Keratinocyte (primary cell): ENCODE measurements at regions not wholly inside any gene's neighbourhood (a gene's known extent, or its start where the extent isn't known, plus 50 kb on each side); places are given as distances from the start of the nearest gene placed in this dataset.

Experiments
- DNase-seq: peaks from one replicate; pipeline ENCODE4 v3.0.0-alpha.2; 2011; ENCODE audit warnings: low read depth, missing footprints, low spot score
- FAIRE-seq: peaks from 2 replicates; lab custom pipeline; 2011; peaks lifted over from hg19 to GRCh38; lab: Jason Lieb, UNC
- H2AFZ ChIP-seq: 2 replicates; pipeline ENCODE4 v1.6.0; 2012; ENCODE audit warnings: low read length, control low read depth, inconsistent platforms; ENCODE audit not compliant: control insufficient read depth
- H3K27ac ChIP-seq: 2 replicates; pipeline ENCODE4 v1.5.1; 2011; ENCODE audit warnings: low read length; ENCODE audit not compliant: control insufficient read depth, insufficient read depth
- H3K27me3 ChIP-seq: 3 replicates; pipeline ENCODE4 v1.6.0; 2011; ENCODE audit warnings: low read length; ENCODE audit not compliant: control insufficient read depth, insufficient read depth; ENCODE audit errors: extremely low read depth
- H3K36me3 ChIP-seq, 2 experiments: 2 replicates in 1 of 2; 3 replicates in 1 of 2; pipeline ENCODE4 v1.5.1; 2011; ENCODE audit warnings: low read length in 2 of 2, mild to moderate bottlenecking in 1 of 2; ENCODE audit not compliant: control insufficient read depth in 2 of 2, insufficient read depth in 2 of 2; ENCODE audit errors: extremely low read depth in 1 of 2
- H3K4me1 ChIP-seq: 3 replicates; pipeline ENCODE4 v1.5.1; 2011; ENCODE audit warnings: low read length; ENCODE audit not compliant: control insufficient read depth, insufficient read depth; ENCODE audit errors: extremely low read depth
- H3K4me2 ChIP-seq: 3 replicates; pipeline ENCODE4 v1.6.0; 2011; ENCODE audit warnings: low read depth, low read length; ENCODE audit not compliant: control insufficient read depth, insufficient read depth; ENCODE audit errors: extremely low read depth
- H3K4me3 ChIP-seq, 3 experiments: fragments of 200-600 bp in 1 of 3; sonication (generic) in 1 of 3; 2 replicates in 2 of 3; 3 replicates in 1 of 3; pipeline ENCODE4 v1.5.1; 2011 to 2016; ENCODE audit warnings: low read length in 3 of 3, mild to moderate bottlenecking in 3 of 3, control low read depth in 2 of 3, inconsistent platforms in 1 of 3, low read depth in 1 of 3, mixed read lengths in 1 of 3, mixed run types in 1 of 3, moderate library complexity in 1 of 3; ENCODE audit not compliant: control insufficient read depth in 2 of 3, insufficient read depth in 2 of 3; ENCODE audit errors: extremely low read depth in 1 of 3
- H3K79me2 ChIP-seq: 2 replicates; pipeline ENCODE4 v1.6.0; 2012; ENCODE audit warnings: low read length; ENCODE audit not compliant: control insufficient read depth, insufficient read depth
- H3K9ac ChIP-seq: 3 replicates; pipeline ENCODE4 v1.6.0; 2011; ENCODE audit warnings: low read length; ENCODE audit not compliant: control insufficient read depth, insufficient read depth; ENCODE audit errors: extremely low read depth
- H3K9me1 ChIP-seq: 3 replicates; pipeline ENCODE4 v1.6.0; 2011; ENCODE audit warnings: low read length; ENCODE audit not compliant: control insufficient read depth, insufficient read depth; ENCODE audit errors: extremely low read depth
- H3K9me3 ChIP-seq: 2 replicates; pipeline ENCODE4 v1.5.1; 2012; ENCODE audit warnings: low read depth, low read length; ENCODE audit not compliant: control insufficient read depth
- H4K20me1 ChIP-seq: 3 replicates; pipeline ENCODE4 v1.6.0; 2011; ENCODE audit warnings: low read length; ENCODE audit not compliant: control insufficient read depth, insufficient read depth; ENCODE audit errors: extremely low read depth
- EZH2 ChIP-seq: IDR thresholded peaks from one replicate; pipeline ENCODE4 v1.6.1; 2012; ENCODE audit warnings: inconsistent platforms, mild to moderate bottlenecking, low read length, moderate library complexity
- dilution Hi-C: fragments of 300-500 bp; cut with MboI; formaldehyde crosslinking; loops from one replicate; pipeline ENCODE4 v1.7.0; 2020; ENCODE audit warnings: low sequenced_read_pairs; ENCODE audit not compliant: extremely low pct_ligation_motif_present
- TF ChIP-seq, protein P1 (sequence below), 3 experiments: IDR thresholded peaks in 1 of 3; conservative IDR thresholded peaks in 1 of 3; optimal IDR thresholded peaks in 1 of 3; 2 replicates in 2 of 3; 3 replicates in 1 of 3; pipeline versions ENCODE3 to v1.5.1; 2011; ENCODE audit warnings: low read length in 3 of 3, mild to moderate bottlenecking in 3 of 3, moderate library complexity in 2 of 3, control low read depth in 1 of 3, inconsistent platforms in 1 of 3; ENCODE audit not compliant: insufficient read depth in 2 of 3; ENCODE audit errors: extremely low read depth in 1 of 3

DNA sequence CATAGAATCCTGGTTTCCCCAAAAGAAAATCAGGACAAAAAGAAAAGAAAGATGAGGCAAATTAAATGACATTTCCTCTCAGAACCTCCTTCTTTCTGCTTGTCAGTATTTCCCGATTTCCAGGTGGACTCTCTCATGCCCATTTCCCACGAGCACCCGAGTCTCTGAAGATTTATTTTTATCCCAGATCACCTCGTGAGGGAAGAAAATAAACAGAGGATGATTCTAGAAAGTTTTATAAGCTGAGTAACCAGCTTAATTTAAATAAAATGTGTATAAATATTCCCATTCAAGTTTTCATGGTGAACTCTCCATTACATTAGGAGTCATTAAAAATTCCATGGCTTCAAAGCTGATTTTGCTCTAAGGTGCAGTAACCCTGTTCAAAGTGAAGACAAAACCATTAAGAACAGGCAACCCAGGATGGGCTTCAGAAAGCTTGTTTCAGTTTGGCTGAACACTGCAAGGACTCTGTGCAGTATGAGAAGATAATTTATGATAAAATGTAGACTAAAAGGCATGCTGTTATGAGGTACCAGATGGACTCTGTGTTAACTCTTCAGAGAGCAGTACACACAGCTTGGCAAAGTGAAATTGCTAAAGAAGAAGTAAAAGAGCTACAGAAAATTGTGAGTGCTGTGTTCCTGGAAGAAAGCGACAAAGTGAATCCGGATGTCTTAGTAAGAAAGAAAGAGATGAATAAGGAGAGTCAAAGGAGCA is 521.3 kb upstream of the LRRN3 start:
- Histone ChIP-seq H3K4me3 (no peak overlapping the region), H3K36me3 (no peaks in the 10 kb centered on the region), H3K9me3 (no peaks in the 10 kb centered on the region), H3K4me1 (peaks cover 7% of the 10 kb centered on the region), H3K27ac (no peak overlapping the region), H3K4me2 (no peak overlapping the region), H3K79me2 (no peaks in the 10 kb centered on the region), H3K9me1 (no peaks in the 10 kb centered on the region), H3K9ac (no peak overlapping the region), H3K27me3 (no peaks in the 10 kb centered on the region), H4K20me1 (no peaks in the 10 kb centered on the region), H2AFZ (peak overlapping the region; percentile 73)
- DNase-seq, result no peak
- FAIRE-seq, result peak; percentile 5
- dilution Hi-C loops, result no loop called here
- TF ChIP-seq, protein P1, sequence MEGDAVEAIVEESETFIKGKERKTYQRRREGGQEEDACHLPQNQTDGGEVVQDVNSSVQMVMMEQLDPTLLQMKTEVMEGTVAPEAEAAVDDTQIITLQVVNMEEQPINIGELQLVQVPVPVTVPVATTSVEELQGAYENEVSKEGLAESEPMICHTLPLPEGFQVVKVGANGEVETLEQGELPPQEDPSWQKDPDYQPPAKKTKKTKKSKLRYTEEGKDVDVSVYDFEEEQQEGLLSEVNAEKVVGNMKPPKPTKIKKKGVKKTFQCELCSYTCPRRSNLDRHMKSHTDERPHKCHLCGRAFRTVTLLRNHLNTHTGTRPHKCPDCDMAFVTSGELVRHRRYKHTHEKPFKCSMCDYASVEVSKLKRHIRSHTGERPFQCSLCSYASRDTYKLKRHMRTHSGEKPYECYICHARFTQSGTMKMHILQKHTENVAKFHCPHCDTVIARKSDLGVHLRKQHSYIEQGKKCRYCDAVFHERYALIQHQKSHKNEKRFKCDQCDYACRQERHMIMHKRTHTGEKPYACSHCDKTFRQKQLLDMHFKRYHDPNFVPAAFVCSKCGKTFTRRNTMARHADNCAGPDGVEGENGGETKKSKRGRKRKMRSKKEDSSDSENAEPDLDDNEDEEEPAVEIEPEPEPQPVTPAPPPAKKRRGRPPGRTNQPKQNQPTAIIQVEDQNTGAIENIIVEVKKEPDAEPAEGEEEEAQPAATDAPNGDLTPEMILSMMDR (optimal IDR thresholded peaks at IDR 0.05 in 1 of 3, IDR thresholded peaks at IDR 0.05 in 1 of 3, conservative IDR thresholded peaks at IDR 0.05 in 1 of 3; ENCODE audit: extremely low read depth in 1 of 3, insufficient read depth in 2 of 3, low read length in 3 of 3), result no peak
- no peak for TF ChIP-seq EZH2

DNA sequence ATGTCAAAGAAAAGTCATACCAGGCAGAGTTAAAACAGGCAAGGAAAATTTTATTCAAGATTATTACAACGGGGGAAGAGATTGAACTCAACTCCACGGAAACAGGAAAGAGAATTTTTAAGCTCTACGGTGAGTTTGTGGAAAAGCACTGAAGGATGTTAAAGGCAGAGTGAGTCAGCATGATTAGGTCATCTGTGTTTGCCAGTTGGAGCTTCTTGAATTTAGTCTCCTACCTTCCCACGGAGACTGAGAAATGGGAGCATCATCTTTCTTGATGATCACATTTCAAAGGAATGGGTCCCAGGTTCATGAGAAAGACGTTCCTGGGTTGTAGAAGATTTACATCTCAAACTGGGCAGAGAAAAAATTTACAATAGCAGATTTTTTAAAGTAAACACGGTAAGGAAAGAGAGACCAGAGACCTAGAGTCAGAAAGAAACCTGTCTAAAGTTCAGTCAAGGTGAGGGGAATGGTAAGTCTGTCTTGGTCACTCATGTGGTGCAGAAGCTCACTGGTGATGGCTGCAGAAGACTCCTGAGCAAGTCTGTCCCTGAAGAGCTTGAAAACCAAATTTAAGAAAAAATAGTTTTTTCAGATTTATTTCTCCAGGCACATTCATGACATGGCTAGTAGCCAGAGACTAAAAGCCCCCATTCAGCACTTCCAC is 516.9 kb upstream of the LRRN3 start:
- Histone ChIP-seq H3K9me3 (no peaks in the 10 kb centered on the region), H3K9ac (no peak overlapping the region), H4K20me1 (no peaks in the 10 kb centered on the region), H3K4me3 (no peak overlapping the region), H3K9me1 (no peaks in the 10 kb centered on the region), H3K79me2 (no peaks in the 10 kb centered on the region), H3K4me1 (peaks cover 5% of the 10 kb centered on the region), H3K27me3 (no peaks in the 10 kb centered on the region), H2AFZ (peak overlapping the region; percentile 0), H3K36me3 (no peaks in the 10 kb centered on the region), H3K27ac (no peak overlapping the region), H3K4me2 (peak overlapping the region; percentile 42)
- FAIRE-seq (peak; percentile 81), DNase-seq (peak; percentile 33)
- dilution Hi-C loops, result no loop called here
- TF ChIP-seq EZH2, result no peak
- TF ChIP-seq, protein P1 (optimal IDR thresholded peaks at IDR 0.05 in 1 of 3, IDR thresholded peaks at IDR 0.05 in 1 of 3, conservative IDR thresholded peaks at IDR 0.05 in 1 of 3; ENCODE audit: extremely low read depth in 1 of 3, insufficient read depth in 2 of 3, low read length in 3 of 3), result no peak
